Activated naive CD4-positive, alpha-beta T cell treated with anti-CD3 and anti-CD28 coated beads, Interleukin-2, amount 10 ng/mL, durations not matched to agents 7 days and 5 days (primary cell): ENCODE measurements at regions not wholly inside any gene's neighbourhood (a gene's known extent, or its start where the extent isn't known, plus 50 kb on each side); places are given as distances from the start of the nearest gene placed in this dataset.

ENCODE experiments used
- CTCF ChIA-PET: fragments of 350-600 bp; sonication (Branson Sonifier 250); formaldehyde crosslinking; loops from one replicate; lab custom pipeline; 2021; ENCODE audit warnings: antibody characterized with exemption; lab: Charles Lee
- DNase-seq: peaks from one replicate; pipeline ENCODE4 v3.0.0-alpha.2; 2020
- H3K27ac Mint-ChIP-seq: one replicate; pipeline ENCODE4 v1.8.0; 2021; ENCODE audit warnings: mild to moderate bottlenecking, moderate library complexity, mixed read lengths
- H3K27me3 Mint-ChIP-seq: one replicate; pipeline ENCODE4 v1.8.0; 2021; ENCODE audit warnings: mild to moderate bottlenecking, mixed read lengths
- H3K36me3 Mint-ChIP-seq: one replicate; pipeline ENCODE4 v1.8.0; 2021; ENCODE audit warnings: mixed read lengths
- H3K4me1 Mint-ChIP-seq: one replicate; pipeline ENCODE4 v1.8.0; 2021; ENCODE audit warnings: mixed read lengths
- H3K4me3 Mint-ChIP-seq: one replicate; pipeline ENCODE4 v1.8.0; 2021; ENCODE audit warnings: mild to moderate bottlenecking, moderate library complexity, mixed read lengths
- H3K9me3 Mint-ChIP-seq: one replicate; pipeline ENCODE4 v1.8.0; 2021; ENCODE audit warnings: mixed read lengths

DNA sequence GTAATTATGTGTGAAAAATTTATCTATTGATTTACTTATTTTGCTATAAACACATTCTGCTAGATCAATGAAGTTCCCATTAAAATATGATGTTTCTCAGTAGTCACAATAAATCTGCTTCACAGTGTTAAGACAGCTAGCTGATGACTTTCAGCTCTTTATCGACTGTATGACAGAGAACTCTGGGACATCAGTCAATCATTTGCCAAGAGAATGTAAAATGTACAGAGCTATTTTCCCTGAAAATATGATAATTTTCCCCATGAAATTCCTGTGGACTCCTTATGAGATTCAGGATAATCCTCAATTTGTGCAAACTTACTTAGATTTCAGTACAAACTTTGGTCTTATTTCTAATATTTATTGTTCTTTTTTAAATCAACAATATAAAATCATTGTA is 430.5 kb downstream of the SLITRK6 start:
- H3K4me1 Mint-ChIP-seq: no peaks in the 10 kb centered on the region
- H3K36me3 Mint-ChIP-seq: no peaks in the 10 kb centered on the region
- no peak for DNase-seq
- CTCF ChIA-PET: no interaction called here
- no peak overlapping the region for H3K27ac Mint-ChIP-seq
- H3K4me3 Mint-ChIP-seq: no peak overlapping the region
- H3K9me3 Mint-ChIP-seq: peaks cover 5% of the 10 kb centered on the region
- no peaks in the 10 kb centered on the region for H3K27me3 Mint-ChIP-seq

DNA sequence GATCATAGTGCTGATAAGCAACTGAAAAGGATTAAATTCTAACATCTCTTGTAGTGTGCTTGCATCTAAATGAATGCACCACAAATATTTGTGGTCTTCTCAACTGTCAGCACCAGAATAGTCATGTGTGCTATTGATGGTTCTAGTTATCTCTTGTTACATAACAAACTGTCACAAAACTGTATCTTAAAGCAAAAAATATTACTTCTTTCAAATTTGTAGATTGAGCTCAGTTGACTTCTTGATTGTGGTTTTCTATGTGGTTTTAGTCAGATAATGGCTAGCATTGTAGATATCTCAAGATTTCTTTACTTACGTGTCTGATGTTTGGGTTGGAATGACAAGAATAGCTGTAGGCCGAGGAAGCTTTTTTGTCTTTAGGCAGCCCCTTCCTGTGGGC is 431.3 kb downstream of the SLITRK6 start:
- Mint-ChIP-seq H3K4me1 (no peaks in the 10 kb centered on the region), H3K27ac (no peak overlapping the region), H3K36me3 (no peaks in the 10 kb centered on the region), H3K27me3 (no peaks in the 10 kb centered on the region), H3K4me3 (no peak overlapping the region), H3K9me3 (peaks cover 5% of the 10 kb centered on the region)
- CTCF ChIA-PET: no interaction called here
- no peak for DNase-seq

DNA sequence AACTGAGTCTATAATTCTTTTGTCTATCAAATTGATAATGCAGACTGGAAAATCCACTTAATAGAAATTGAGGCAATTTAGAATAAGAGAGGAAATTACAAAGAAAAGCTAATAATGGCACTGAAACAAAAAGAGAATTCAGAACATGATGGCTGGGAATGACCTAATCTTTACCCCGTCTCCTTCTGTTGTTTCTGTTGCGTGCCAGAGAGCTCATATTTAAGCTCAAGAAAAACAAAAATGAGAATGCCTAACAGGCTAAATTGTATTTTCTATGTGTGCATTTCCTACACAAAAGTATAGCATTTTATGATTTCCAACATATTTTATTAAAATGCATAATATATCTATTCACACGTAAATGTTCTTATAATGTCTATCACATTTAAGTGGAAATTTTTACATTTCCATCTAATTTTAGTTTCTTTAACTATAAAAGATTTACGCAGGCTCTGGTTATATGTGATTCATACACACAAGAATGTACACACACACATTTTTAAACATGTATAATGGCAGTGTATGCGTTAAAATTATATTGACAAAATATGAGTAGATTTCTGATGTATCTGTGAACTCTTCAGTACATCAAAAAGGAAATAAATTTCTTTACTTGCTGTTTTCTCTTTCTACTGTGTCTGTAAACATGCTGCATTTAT is 432.3 kb downstream of the SLITRK6 start:
- Mint-ChIP-seq H3K4me1 (no peaks in the 10 kb centered on the region), H3K27me3 (no peaks in the 10 kb centered on the region), H3K36me3 (no peaks in the 10 kb centered on the region), H3K4me3 (no peak overlapping the region), H3K9me3 (peaks cover 5% of the 10 kb centered on the region), H3K27ac (no peak overlapping the region)
- CTCF ChIA-PET: no interaction called here
- no peak for DNase-seq

DNA sequence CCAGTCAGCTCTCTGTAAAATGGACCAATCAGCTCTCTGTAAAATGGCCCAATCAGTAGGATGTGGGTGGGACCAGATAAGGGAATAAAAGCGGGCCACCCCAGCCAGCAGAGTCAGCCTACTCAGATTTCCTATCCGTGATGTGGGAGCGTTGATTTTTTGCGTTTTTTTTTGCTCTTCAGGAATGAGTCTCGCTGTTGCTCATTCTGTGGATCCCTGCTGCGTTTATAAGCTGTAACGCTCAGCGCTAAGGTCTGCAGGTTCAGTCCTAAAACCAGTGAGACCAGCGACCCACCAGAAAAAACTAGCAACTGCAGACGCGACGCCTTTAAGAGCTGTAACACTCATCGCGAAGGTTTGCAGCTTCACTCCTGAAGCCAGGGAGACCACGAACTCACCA is 435.7 kb downstream of the SLITRK6 start:
- H3K27ac Mint-ChIP-seq: no peak overlapping the region
- H3K4me1 Mint-ChIP-seq: no peaks in the 10 kb centered on the region
- H3K9me3 Mint-ChIP-seq: peaks cover 9% of the 10 kb centered on the region
- DNase-seq: no peak
- CTCF ChIA-PET: no interaction called here
- H3K4me3 Mint-ChIP-seq: no peak overlapping the region
- no peaks in the 10 kb centered on the region for H3K36me3 Mint-ChIP-seq
- no peaks in the 10 kb centered on the region for H3K27me3 Mint-ChIP-seq

DNA sequence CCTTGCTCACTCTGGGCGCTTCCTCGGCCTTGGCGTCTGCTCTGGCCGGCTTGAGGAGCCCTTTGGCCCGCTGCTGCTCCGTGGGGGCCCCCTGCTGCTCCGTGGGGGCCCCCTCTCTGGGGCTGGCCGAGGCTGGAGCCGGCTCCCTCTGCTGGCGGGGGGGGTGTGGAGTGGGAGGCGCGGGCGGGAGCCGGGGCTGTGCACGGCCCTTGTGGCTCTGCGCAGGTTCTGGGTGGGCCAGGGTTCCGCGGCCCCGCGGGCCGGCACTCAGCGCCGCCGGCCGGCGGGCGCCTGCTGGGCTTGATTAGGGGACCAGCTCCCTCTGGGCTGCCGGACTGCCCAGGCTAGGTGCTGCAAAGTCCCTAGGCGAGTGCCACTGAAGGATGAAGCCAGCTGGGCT is 436.2 kb downstream of the SLITRK6 start:
- no peak for DNase-seq
- H3K36me3 Mint-ChIP-seq: no peaks in the 10 kb centered on the region
- no peaks in the 10 kb centered on the region for H3K4me1 Mint-ChIP-seq
- no peak overlapping the region for H3K4me3 Mint-ChIP-seq
- no peaks in the 10 kb centered on the region for H3K27me3 Mint-ChIP-seq
- H3K27ac Mint-ChIP-seq: no peak overlapping the region
- CTCF ChIA-PET: no interaction called here
- H3K9me3 Mint-ChIP-seq: peaks cover 9% of the 10 kb centered on the region

DNA sequence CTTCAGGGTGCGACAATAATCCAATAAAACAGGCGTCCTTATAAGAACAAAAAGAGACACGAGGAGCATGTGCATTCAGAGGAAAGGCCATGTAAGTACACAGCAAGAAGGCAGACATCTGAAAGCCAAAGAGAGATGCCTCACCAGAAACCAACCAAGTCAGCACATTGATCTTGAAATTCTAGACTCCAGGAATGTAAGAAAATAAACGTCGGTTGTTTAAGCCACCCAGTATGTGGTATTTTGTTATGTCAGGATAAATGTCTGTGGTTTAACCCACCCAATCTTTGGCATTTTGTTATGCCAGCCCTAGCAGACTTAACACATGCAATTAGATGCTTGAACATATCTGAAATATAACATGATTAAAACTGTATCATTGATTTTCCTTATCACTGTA is 452.0 kb downstream of the SLITRK6 start:
- H3K27ac Mint-ChIP-seq: no peak overlapping the region
- no peak for DNase-seq
- no peaks in the 10 kb centered on the region for H3K4me1 Mint-ChIP-seq
- peaks cover 9% of the 10 kb centered on the region for H3K9me3 Mint-ChIP-seq
- H3K36me3 Mint-ChIP-seq: no peaks in the 10 kb centered on the region
- CTCF ChIA-PET: no interaction called here
- H3K4me3 Mint-ChIP-seq: no peak overlapping the region
- H3K27me3 Mint-ChIP-seq: no peaks in the 10 kb centered on the region

DNA sequence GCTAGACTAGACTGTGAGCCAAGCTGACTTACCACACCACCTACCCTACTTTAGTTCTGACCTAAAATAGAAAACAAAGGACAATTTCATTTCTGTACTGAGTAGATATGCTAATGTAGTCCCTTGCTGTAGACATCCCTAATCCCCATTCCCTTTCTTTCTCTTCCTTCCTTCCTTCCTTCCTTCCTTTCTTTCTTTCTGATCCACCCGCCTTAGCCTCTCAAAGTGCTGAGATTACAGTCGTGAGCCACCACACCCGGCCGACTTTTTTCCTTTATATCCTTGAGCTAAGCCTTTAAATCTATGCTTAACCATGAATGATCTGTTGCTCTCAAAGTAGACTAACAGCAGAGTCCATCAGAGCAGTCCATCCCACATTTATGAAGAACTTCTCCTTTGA is 465.0 kb downstream of the SLITRK6 start:
- no peaks in the 10 kb centered on the region for H3K27me3 Mint-ChIP-seq
- no peaks in the 10 kb centered on the region for H3K36me3 Mint-ChIP-seq
- no peak overlapping the region for H3K4me3 Mint-ChIP-seq
- no peak overlapping the region for H3K27ac Mint-ChIP-seq
- no peaks in the 10 kb centered on the region for H3K9me3 Mint-ChIP-seq
- H3K4me1 Mint-ChIP-seq: no peaks in the 10 kb centered on the region
- CTCF ChIA-PET: no interaction called here
- no peak for DNase-seq

DNA sequence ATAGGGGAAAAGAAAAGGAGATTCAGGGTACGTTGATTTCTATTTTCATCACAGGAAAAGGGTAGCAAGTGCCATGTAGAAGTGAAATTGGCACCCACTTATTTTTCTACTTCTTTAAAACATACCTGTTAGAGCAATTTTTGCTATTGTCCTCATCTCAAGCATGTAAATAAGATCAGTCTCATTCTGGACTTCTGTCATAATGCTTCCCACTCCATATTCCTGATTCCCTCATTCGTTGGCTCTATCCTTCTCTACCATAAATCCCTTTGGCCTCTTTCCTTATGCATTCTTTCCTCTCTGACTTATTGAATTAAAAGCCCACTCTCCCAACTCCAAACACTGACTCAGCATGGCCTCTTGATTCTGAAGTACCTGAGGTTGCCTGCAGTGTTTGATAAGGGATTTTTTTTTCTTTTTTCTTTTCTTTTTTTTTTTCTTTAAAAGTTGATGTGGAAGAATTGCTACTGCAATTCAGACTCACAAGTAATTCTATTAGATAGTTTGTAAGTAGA is 465.7 kb downstream of the SLITRK6 start:
- H3K9me3 Mint-ChIP-seq: no peaks in the 10 kb centered on the region
- H3K36me3 Mint-ChIP-seq: no peaks in the 10 kb centered on the region
- no peak overlapping the region for H3K27ac Mint-ChIP-seq
- no peak for DNase-seq
- no peaks in the 10 kb centered on the region for H3K4me1 Mint-ChIP-seq
- CTCF ChIA-PET: no interaction called here
- H3K4me3 Mint-ChIP-seq: no peak overlapping the region
- H3K27me3 Mint-ChIP-seq: no peaks in the 10 kb centered on the region

DNA sequence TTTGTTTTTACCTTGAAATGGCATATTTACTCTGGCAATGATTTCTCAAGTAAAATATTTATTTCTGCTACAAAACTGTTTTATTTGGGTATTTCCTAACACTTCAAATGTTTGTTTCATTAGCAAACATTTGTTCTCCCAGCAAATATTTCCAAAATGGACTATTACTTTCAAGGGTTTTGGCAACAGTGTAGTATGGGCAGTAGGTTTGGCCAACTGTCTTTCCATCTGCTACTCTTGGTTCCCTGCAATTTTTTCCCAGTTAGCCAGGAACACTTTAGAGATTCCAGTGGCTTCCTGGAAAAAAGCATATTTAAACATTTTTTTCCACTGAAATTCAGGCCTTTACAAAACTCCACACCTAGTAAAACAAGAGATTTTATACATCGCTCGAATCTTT is 466.6 kb downstream of the SLITRK6 start:
- CTCF ChIA-PET: no interaction called here
- Mint-ChIP-seq H3K9me3 (no peaks in the 10 kb centered on the region), H3K27me3 (no peaks in the 10 kb centered on the region), H3K4me3 (no peak overlapping the region), H3K27ac (no peak overlapping the region), H3K36me3 (no peaks in the 10 kb centered on the region), H3K4me1 (no peaks in the 10 kb centered on the region)
- no peak for DNase-seq

DNA sequence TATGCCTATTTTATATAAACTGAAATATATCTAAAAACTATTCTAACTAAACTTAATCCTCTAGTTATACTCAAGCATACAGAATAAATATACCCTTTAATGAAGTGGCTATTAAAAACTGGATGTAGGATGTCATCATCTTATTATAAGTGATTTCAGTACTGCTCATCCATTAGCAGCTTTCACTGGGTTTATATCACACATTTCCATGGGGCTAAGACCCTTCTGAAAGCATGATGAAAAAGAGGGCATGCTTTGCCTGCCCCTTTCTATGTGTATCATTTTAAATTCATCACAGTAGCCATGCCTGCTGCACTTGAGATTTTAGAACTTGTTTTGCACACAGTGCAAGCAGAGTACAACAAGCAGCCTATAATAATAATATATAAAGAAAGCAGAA is 477.5 kb downstream of the SLITRK6 start:
- DNase-seq: no peak
- no peak overlapping the region for H3K27ac Mint-ChIP-seq
- no peaks in the 10 kb centered on the region for H3K4me1 Mint-ChIP-seq
- no peaks in the 10 kb centered on the region for H3K27me3 Mint-ChIP-seq
- H3K9me3 Mint-ChIP-seq: peaks cover 5% of the 10 kb centered on the region
- no peak overlapping the region for H3K4me3 Mint-ChIP-seq
- CTCF ChIA-PET: no interaction called here
- no peaks in the 10 kb centered on the region for H3K36me3 Mint-ChIP-seq

DNA sequence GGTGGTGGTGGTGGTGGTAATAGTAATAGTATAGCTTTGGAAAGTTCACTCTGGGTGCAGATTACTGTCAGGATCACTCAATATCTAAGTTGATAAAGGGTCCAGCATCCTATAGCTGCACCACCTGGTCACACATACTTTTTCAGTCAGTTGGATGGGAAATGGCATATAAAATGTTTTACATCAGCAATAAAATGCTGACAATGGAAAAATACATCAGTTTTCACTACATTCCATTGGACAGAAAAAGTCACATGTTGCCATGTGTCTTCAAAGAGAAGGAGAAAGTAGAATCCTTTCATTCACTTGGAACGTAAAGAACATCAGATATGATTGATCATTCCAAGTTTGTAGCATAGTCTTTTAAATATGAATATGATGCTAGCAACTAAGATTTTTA is 481.4 kb downstream of the SLITRK6 start:
- DNase-seq: no peak
- H3K36me3 Mint-ChIP-seq: no peaks in the 10 kb centered on the region
- no peak overlapping the region for H3K4me3 Mint-ChIP-seq
- no peaks in the 10 kb centered on the region for H3K4me1 Mint-ChIP-seq
- H3K27ac Mint-ChIP-seq: no peak overlapping the region
- CTCF ChIA-PET: no interaction called here
- peaks cover 3% of the 10 kb centered on the region for H3K9me3 Mint-ChIP-seq
- H3K27me3 Mint-ChIP-seq: no peaks in the 10 kb centered on the region

DNA sequence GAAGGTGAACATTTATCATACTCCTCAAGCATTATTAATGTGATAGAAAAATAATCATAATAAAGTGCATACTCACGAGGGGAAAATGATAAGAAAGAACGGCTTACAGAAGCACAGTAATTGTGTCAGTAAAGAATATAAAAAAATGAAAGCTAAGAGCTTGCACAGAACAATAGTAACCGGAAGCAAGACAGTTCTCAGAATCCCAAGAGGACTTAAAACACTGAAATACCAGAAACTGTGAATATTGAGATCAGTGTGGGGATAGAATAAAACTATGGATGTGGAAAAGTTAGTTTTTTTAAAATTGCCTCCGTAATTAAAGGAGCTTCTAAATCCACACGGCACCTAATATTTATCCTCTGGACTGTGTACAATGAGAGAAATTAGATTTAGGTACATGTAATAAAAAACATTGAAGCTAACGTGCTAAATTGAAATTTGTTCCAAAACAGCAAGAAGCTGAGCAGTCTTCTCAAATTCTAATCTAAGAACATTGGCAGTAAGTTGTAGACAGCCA is 482.7 kb downstream of the SLITRK6 start:
- CTCF ChIA-PET: no interaction called here
- Mint-ChIP-seq H3K4me3 (no peak overlapping the region), H3K4me1 (no peaks in the 10 kb centered on the region), H3K36me3 (no peaks in the 10 kb centered on the region), H3K27ac (no peak overlapping the region), H3K9me3 (peaks cover 3% of the 10 kb centered on the region), H3K27me3 (no peaks in the 10 kb centered on the region)
- no peak for DNase-seq

DNA sequence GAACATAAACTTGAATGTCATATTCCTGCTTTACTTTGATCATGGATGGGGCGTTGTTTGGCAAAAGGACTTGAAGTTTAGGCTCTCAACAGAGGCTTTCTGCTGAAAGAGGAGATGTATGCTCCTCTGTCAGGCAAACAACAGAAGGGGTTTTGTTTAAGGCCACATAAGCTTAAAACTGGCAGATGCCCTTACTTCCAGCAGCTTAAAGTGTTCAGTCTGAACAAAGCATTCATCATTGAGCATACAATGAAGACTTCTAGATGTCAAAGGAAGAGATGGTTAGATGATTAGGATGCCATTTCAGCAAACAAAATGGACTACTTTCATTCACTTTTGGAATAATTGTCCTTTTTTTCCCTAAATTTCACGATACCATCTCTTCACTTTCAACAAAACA is 484.5 kb downstream of the SLITRK6 start:
- no peaks in the 10 kb centered on the region for H3K27me3 Mint-ChIP-seq
- CTCF ChIA-PET: no interaction called here
- H3K9me3 Mint-ChIP-seq: peaks cover 5% of the 10 kb centered on the region
- no peaks in the 10 kb centered on the region for H3K36me3 Mint-ChIP-seq
- no peak overlapping the region for H3K27ac Mint-ChIP-seq
- DNase-seq: no peak
- H3K4me3 Mint-ChIP-seq: no peak overlapping the region
- H3K4me1 Mint-ChIP-seq: no peaks in the 10 kb centered on the region

DNA sequence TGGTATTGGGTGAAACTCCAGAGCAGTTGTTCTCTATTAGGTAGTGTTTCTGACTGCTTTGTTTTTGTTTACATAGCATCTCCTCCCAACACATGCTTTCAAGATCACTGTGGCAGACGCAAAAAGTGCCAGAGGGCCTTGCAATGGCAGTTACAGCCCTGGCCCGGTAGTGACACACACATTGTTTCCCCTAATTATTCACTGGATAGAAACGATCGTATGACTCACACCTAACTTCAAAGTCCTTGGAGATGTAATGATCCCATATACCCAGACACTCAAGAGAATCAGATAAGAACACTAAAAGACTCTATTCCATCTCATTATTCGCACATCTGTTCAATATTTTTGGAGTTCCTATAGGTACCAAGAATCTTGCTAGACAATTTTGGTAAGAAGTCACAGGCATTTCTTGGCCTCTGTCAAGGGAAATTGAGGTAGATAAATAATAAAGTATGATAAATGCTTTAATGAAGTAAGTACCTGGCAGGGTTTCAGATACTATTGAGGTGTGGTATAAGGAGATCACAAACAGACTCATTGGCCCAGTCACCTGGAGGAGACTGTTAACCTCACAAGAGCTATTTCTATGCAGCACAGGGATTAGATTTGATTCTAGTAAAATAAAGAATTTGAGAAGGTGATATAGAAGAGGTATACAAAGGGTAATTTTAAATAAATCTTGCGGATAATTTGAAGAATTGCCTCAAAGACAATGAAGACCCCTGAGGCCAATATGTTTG is 485.3 kb downstream of the SLITRK6 start:
- Mint-ChIP-seq H3K36me3 (no peaks in the 10 kb centered on the region), H3K27me3 (no peaks in the 10 kb centered on the region), H3K4me1 (no peaks in the 10 kb centered on the region), H3K9me3 (peaks cover 7% of the 10 kb centered on the region), H3K27ac (no peak overlapping the region), H3K4me3 (no peak overlapping the region)
- DNase-seq: no peak
- CTCF ChIA-PET: no interaction called here

DNA sequence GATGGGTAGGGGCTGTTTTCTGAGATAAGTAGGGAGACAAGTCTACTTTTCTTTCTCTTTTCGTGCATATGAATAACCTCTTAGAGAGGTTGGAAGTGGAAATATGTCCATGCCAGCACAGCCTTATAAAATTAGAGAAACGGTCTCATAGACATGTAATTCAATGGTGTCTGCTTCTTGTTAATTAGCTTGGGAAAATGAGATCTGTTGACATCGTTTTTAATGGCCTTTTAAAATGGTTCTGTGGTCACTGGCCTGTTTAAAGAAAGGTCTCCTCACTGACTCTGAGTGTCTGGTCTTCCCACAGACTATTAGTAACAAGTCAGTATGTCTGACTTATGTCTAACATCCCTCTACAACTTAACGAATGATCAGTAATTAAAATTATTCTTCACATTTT is 487.1 kb downstream of the SLITRK6 start:
- no peaks in the 10 kb centered on the region for H3K36me3 Mint-ChIP-seq
- H3K4me3 Mint-ChIP-seq: no peak overlapping the region
- CTCF ChIA-PET: no interaction called here
- H3K27me3 Mint-ChIP-seq: no peaks in the 10 kb centered on the region
- DNase-seq: no peak
- H3K9me3 Mint-ChIP-seq: peaks cover 7% of the 10 kb centered on the region
- no peak overlapping the region for H3K27ac Mint-ChIP-seq
- no peaks in the 10 kb centered on the region for H3K4me1 Mint-ChIP-seq
